NCI-H82 (cell line): ENCODE measurements at regions not wholly inside any gene's neighbourhood (a gene's known extent, or its start where the extent isn't known, plus 50 kb on each side); places are given as distances from the start of the nearest gene placed in this dataset.
A peak's percentile ranks its signal among the peaks of the same experiment; 100 is the strongest.

Experiments used
- DNase-seq: peaks from one replicate; lab custom pipeline; 2025; lab: John Stamatoyannopoulos, UW

GRCh38 chr5:76030343-76030742 lies 52.8 kb upstream of the SV2C start:
- no peak for DNase-seq

DNA sequence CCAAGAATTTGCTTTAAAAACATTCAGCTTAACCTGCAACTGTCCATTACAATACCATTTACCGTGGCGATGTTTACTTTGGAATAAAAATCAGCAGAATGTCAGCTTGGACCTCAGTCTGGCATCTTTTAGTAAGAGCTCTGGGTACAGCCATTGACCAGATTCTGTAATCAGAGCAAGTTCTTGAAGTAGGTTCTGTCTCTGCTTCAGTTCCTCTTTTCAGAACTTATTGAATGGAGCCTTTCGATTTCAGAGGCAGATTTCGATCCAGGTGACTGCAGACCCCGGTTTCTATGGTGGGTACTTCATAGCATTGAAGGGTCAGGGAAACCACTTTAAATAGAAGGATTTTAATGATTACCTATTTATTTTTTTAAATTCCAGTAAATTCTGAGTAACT lies 53.4 kb upstream of the SV2C start:
- no peak for DNase-seq

DNA sequence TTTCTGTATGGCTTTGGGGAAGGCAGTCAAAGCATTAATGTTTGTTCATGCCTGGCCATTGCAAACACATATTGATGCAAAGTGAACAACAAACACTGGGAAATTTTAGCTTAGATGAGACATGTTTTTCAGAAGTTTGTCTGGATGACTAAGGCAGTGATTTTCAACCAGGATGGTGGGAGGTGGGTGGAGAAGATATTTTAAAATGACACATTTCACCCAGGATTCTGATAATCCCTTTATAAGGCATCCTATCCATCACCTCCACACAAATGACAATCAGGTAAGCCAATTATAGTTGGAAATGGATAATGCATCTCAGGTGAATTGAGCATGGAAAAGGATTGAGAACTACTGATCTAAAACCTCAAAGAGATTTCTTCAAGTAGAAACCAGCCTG lies 57.4 kb upstream of the SV2C start:
- DNase-seq, result peak; percentile 83

DNA sequence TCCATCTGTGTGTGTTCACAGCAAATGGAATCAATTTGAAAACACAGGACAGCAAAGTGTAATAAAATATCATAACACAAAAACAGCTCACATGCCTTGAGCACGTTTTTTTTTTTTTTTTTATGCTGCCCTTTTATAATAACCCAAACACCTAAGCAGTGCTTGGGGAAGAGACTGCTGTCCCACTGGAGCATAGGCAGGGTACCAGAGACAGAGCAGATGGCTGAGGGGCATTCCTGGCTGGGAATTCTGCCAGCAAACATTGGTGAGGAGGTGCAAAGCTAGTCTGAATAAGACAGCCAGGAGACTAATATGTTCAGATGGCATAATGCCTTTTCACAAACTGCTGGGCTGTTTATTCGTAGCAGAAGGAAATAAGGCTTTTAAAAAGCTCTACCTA lies 58.1 kb upstream of the SV2C start:
- peak; percentile 87 for DNase-seq

DNA sequence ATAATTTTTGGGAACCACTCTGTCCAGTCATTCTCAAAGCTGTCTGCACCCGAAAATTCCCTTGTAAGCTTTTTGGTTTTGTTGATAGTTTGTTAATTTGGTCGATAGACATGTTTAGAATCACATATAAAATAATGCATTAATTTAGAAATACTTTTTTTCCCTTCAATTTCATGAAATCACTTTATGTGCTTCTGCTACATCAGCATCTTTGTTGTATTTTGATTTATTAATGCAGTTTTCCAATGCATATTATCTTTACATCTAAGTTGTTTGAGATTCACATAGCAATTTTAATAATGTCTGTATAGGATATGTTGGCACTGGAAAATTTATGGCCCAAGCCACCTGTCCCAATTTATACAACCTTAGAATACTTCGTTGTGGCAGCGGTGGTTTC lies 60.6 kb upstream of the SV2C start:
- DNase-seq, result no peak

- peak; percentile 97 for DNase-seq
Observed at GRCh38 chr5:76021936-76022584, 61.1 kb upstream of the SV2C start.

- DNase-seq, result peak; percentile 10
Observed at GRCh38 chr5:76016258-76016657, 66.9 kb upstream of the SV2C start.

- DNase-seq, result no peak
Observed at GRCh38 chr5:76014005-76014404, 69.2 kb upstream of the SV2C start.

DNA sequence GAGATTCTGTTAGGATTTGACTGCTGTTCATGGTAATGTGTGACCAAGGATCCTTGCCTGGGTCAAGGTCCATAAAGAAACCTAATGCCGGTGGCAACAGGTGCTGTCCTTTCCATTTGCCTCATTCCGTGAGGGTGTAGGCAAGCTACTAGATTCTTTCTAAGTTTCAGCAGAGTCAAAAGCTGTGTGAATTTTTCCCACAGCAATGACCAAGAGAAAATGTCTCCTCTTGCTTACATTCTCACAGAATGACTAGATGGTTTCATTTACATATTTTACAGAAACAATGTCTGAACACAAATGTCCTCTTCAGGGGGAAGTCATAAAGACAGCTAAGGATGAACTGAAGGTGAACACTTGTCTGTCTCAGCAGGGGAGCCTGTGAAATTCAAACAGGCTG lies 75.3 kb upstream of the SV2C start:
- DNase-seq, result no peak

GRCh38 chr5:76000582-76000981 lies 82.6 kb upstream of the SV2C start:
- DNase-seq, result no peak

- DNase-seq, result peak; percentile 32
Observed at GRCh38 chr5:75993643-75994520, 89.3 kb upstream of the SV2C start.

GRCh38 chr5:75993183-75993582 lies 90.0 kb upstream of the SV2C start:
- DNase-seq, result no peak

- no peak for DNase-seq
Observed at GRCh38 chr5:75992753-75993152, 90.4 kb upstream of the SV2C start.

DNA sequence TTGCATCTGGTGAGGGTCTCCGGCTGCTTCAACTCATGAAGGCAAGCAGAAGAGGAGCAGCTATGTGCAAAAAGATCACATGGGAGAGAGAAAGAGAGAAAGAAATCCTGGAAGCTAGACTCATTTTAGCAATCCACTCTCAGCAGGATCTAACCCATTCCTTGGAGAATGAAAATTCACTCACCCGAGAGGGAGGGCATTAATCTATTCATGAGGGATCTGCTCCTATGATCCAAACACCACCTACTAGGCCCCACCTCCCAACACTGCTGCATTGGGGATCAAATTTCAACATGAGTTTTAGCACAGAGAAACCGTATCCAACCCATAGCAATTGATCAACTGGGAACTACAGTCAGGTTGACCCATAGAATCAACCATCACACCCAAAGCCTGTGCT lies 98.1 kb upstream of the SV2C start:
- DNase-seq, result peak; percentile 28

- DNase-seq, result peak; percentile 30
Observed at GRCh38 chr5:75975496-75975895, 107.7 kb upstream of the SV2C start.

DNA sequence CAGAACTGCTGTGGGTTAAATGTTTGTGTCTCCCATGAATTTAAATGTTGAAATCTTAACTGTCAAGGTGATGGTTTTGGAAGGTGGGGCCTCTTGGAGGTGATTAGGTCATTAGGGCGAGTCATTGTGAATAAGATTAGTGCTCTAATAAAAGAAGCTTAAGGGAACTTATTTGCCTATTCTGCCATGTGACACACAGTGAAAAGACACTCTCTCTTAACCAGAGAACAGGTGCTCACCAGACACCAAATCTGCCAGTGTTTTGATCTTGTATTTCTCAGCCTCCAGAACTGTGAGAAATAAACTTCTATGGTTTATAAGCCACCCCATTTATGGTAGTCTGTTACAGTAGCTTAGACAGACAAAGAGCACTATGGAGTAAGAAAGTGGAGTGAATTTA lies 117.9 kb upstream of the SV2C start:
- peak; percentile 56 for DNase-seq

DNA sequence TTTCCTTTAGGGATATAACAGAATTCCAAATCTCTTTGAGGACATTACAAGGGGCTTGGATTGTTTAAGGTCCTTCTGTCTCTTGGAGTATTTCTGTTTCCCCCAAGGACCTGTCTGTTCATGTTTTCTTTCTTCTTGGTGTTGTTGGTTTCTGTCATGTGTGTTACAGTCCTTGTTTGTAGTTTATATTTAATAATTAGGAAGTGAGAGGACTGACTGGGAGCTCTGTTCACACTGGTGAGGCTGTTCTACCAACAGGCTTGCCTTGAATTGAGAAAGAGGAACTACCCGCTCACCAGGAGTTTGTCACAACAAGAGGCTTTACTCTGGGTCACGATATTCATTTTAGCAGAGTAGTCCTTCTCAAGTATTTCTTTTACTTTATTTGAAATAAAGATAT lies 119.2 kb upstream of the SV2C start:
- no peak for DNase-seq

DNA sequence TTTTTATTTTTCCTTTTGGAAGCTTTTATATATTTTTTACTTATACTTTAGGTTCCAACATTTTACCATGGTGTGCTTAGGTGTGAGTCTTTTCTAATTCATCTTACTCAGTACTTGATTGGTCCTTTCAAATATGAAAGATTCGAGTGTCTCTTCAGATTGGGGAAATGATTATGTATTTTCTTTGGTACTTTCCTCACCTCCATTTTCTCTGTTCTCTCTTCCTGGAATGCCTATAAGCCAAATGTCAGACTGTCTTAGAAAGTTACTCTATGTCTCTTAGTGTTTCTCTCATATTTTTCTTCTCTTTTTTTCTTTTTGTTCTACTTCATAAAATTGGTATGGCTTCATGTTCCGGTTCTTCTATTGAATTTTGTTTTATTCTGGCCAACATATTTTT lies 119.6 kb upstream of the SV2C start:
- no peak for DNase-seq

- peak; percentile 72 for DNase-seq
Observed at GRCh38 chr5:75961818-75962217, 121.4 kb upstream of the SV2C start.

GRCh38 chr5:75960129-75960528 lies 123.1 kb upstream of the SV2C start:
- DNase-seq, result no peak

- peak; percentile 58 for DNase-seq
Observed at GRCh38 chr5:75952963-75953362, 130.2 kb upstream of the SV2C start.

GRCh38 chr5:75952291-75952690 lies 130.9 kb upstream of the SV2C start:
- no peak for DNase-seq

DNA sequence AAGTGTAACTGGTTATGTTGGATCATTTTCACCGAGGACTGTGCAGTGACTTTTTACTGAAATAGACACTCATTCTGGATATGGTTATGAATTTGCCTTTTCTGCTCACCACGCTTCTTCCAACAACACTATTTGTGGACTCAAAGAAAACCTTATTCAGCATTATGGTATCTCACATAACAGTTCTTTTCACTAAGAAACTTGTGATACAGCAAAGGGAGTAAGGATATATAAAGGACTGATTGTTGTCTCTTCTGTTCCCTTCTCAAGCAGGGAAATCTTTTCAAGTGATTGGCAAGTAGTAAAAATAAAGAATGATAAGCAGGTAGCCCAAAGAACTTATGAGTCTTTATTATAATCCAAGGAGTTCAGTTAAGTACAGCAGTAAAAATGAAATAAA lies 131.5 kb upstream of the SV2C start:
- no peak for DNase-seq

DNA sequence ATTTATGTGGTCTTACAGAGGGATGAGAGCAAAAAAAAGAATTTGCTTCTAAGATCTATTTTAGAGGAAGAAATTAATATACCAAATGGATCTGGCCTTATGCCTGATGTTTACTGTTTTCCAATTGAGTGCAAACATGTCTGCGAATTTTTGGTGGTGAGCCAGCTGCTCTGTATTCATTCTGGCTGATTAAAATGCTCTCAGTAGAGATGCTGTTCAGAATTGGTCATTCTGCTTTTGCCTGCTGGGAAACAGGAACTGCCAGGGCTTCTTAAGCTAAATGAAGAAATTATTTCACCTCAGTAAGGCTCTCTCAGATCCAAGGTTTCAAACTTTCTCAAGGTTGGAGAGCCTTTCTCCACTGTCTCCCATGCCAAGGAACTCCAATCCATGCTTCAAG lies 132.0 kb upstream of the SV2C start:
- DNase-seq, result no peak
